Sigmoid colon (tissue), 6 donors: ENCODE measurements at regions not wholly inside any gene's neighbourhood (a gene's known extent, or its start where the extent isn't known, plus 50 kb on each side); places are given as distances from the start of the nearest gene placed in this dataset.

Source experiments
- DNase-seq: peaks from one replicate; pipeline ENCODE4 v3.0.0-alpha.2; 2019
- H3K27ac ChIP-seq, 4 donors: fragments of 200-600 bp; sonication (generic); one replicate each; pipeline ENCODE4 v1.5.1; 2016 to 2019; ENCODE audit warnings: mild to moderate bottlenecking in 1 of 4
- H3K27me3 ChIP-seq, 3 donors: fragments of 200-600 bp; sonication (generic); one replicate each; pipeline ENCODE4 v1.5.1; 2019; ENCODE audit warnings: mild to moderate bottlenecking in 1 of 3
- H3K36me3 ChIP-seq, 4 donors: fragments of 200-600 bp; sonication (generic); one replicate each; pipeline ENCODE4 v1.5.1; 2016 to 2019
- H3K4me1 ChIP-seq, 4 donors: fragments of 200-600 bp; sonication (generic); one replicate each; pipeline ENCODE4 v1.5.1; 2017 to 2019
- H3K4me3 ChIP-seq, 4 donors: fragments of 200-600 bp; sonication (generic); one replicate each; pipeline ENCODE4 v1.5.1; 2017 to 2019; ENCODE audit warnings: mild to moderate bottlenecking in 2 of 4, moderate library complexity in 1 of 4
- H3K9me3 ChIP-seq, 4 donors: fragments of 200-600 bp in 3 of 4; sonication (generic) in 3 of 4; one replicate each; pipeline versions ENCODE4 v1.5.1 to v1.6.1; 2013 to 2019
- EP300 ChIP-seq, 4 donors: sonication (generic); formaldehyde crosslinking; IDR thresholded peaks; one replicate each; pipeline ENCODE4 v1.6.1; 2017; ENCODE audit warnings: antibody characterized with exemption in 4 of 4
- POLR2A ChIP-seq, 2 donors: fragments of 450-650 bp; IDR thresholded peaks; one replicate each; pipeline ENCODE4 v1.6.1; 2016; ENCODE audit warnings: antibody characterized with exemption in 2 of 2, mild to moderate bottlenecking in 2 of 2, moderate library complexity in 2 of 2
- POLR2AphosphoS5 ChIP-seq, 4 donors: sonication (generic); formaldehyde crosslinking; IDR thresholded peaks; one replicate each; pipeline ENCODE4 v1.6.1; 2017; ENCODE audit warnings: antibody characterized with exemption in 4 of 4
- WGBS, 2 donors: extraction: QIAGEN DNeasy Blood & Tissue Kit; methylation state at CpG; one replicate each; pipeline ENCODE4 v1.1.7; 2013; 5-methylcytosine and 5-hydroxymethylcytosine counted together
- intact Hi-C: fragments of 100-400 bp; cut with DNase I; formaldehyde crosslinking; loops from one replicate; pipeline ENCODE4 v1.15.1; 2023
- TF ChIP-seq, protein P1 (sequence below), 4 experiments: fragments of 450-650 bp in 3 of 4; fragments of 200-600 bp in 1 of 4; IDR thresholded peaks; one replicate each; pipeline ENCODE4 v1.5.1; 2016 to 2019; ENCODE audit warnings: antibody characterized with exemption in 4 of 4, mild to moderate bottlenecking in 3 of 4, moderate library complexity in 2 of 4
- donor health status: healthy with polysubstance abuse.
- donor health status: healthy.

DNA sequence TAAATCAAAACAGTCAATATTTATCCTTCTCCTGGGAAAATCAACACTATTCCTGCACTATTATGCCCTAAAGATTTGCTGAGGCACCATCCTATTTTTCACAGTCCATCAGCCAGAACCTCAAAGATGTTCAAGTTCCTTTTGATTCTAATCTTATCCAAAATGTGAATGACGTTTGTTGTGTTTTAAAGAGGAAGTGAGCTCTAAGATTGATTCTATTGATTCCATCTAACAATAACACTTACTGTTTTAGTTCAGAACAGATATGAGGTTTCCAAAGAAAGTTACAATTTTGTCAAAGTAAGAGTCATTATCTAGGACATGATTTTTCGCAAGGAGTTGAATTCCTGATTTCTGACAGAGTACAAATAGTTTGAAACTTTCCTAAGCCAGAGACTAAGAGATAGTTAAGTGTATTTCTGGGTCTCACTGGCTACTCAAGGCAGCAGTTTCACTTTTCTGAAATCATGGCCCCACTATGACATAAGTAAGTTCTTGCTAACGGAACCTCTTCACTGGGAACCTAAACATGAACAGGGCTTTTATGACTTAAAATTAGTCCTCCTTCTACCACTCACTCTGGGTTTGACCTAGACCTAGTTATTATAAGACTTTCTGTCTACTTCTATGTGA is 84.7 kb downstream of the LHX9 start:
- WGBS, 2 donors, result 75 to 80% methylated on average over 3 of the region's 3 CpGs
- H3K9me3 ChIP-seq, result no peaks in the 10 kb centered on the region
- no peaks in the 10 kb centered on the region for H3K4me1 ChIP-seq
- TF ChIP-seq POLR2A (IDR thresholded peaks at IDR 0.05) (no peak), EP300 (IDR thresholded peaks at IDR 0.05) (no peak), POLR2AphosphoS5 (IDR thresholded peaks at IDR 0.05) (no peak)
- TF ChIP-seq, protein P1, sequence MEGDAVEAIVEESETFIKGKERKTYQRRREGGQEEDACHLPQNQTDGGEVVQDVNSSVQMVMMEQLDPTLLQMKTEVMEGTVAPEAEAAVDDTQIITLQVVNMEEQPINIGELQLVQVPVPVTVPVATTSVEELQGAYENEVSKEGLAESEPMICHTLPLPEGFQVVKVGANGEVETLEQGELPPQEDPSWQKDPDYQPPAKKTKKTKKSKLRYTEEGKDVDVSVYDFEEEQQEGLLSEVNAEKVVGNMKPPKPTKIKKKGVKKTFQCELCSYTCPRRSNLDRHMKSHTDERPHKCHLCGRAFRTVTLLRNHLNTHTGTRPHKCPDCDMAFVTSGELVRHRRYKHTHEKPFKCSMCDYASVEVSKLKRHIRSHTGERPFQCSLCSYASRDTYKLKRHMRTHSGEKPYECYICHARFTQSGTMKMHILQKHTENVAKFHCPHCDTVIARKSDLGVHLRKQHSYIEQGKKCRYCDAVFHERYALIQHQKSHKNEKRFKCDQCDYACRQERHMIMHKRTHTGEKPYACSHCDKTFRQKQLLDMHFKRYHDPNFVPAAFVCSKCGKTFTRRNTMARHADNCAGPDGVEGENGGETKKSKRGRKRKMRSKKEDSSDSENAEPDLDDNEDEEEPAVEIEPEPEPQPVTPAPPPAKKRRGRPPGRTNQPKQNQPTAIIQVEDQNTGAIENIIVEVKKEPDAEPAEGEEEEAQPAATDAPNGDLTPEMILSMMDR (IDR thresholded peaks at IDR 0.05), result no peak
- intact Hi-C loops, result no loop called here
- H3K36me3 ChIP-seq, result no peaks in the 10 kb centered on the region
- no peak overlapping the region for H3K4me3 ChIP-seq
- H3K27me3 ChIP-seq, result no peaks in the 10 kb centered on the region
- no peak for DNase-seq
- H3K27ac ChIP-seq, result no peak overlapping the region

DNA sequence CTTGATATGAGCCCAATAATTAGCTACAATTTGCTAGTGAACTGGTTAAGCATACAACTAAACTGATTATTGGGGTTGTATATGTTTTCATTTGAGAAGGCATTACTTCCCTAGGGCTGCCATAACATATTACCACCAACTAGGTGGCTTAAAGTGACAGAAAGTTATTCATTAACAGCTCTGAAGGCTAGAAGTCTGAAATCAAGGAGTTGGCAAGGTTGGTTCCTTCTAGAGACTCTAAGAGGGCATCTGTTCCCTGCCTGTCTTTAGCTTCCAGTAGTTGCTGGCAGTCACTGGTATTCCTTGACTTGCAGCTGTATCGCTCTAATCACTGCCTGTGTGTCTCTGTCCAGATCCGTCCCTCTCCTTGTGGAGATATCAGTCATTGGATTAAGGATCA is 86.3 kb downstream of the LHX9 start:
- DNase-seq, result no peak
- TF ChIP-seq POLR2A (IDR thresholded peaks at IDR 0.05) (no peak), POLR2AphosphoS5 (IDR thresholded peaks at IDR 0.05) (no peak), EP300 (IDR thresholded peaks at IDR 0.05) (no peak)
- TF ChIP-seq, protein P1 (IDR thresholded peaks at IDR 0.05), result no peak
- Histone ChIP-seq H3K4me3 (no peak overlapping the region), H3K9me3 (no peaks in the 10 kb centered on the region), H3K27me3 (no peaks in the 10 kb centered on the region), H3K36me3 (no peaks in the 10 kb centered on the region), H3K27ac (no peak overlapping the region), H3K4me1 (no peaks in the 10 kb centered on the region)
- intact Hi-C loops, result no loop called here
- 93 to 94% methylated on average over 2 of the region's 2 CpGs for WGBS, 2 donors

DNA sequence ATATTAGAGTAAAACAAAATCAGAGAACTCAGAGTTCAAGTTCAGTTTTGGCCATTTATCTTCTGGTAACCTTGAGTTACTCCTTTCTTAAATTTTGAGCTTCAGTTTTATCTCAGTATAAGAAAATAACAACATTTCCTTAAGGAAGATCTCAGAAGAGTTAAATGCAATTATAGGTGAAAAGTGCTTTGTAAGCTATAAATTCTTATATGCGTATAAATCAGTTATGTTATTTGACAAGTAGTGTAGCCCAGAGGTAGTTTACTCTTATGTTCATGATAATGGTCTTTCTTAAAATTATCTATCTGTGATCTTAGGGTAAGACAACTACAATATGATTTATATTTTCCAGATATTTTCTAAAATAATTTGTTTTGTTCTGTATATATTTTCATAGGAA is 89.8 kb downstream of the LHX9 start:
- no peaks in the 10 kb centered on the region for H3K4me1 ChIP-seq
- TF ChIP-seq, protein P1 (IDR thresholded peaks at IDR 0.05), result no peak
- TF ChIP-seq EP300 (IDR thresholded peaks at IDR 0.05), result no peak
- no peak for TF ChIP-seq POLR2AphosphoS5 (IDR thresholded peaks at IDR 0.05)
- TF ChIP-seq POLR2A (IDR thresholded peaks at IDR 0.05), result no peak
- intact Hi-C loops, result no loop called here
- peaks cover 0 to 5% (median 0%) of the 10 kb centered on the region in 4 donors for H3K9me3 ChIP-seq
- H3K27me3 ChIP-seq, result no peaks in the 10 kb centered on the region
- no peak for DNase-seq
- no peaks in the 10 kb centered on the region for H3K36me3 ChIP-seq
- H3K27ac ChIP-seq, result no peak overlapping the region
- H3K4me3 ChIP-seq, result no peak overlapping the region
- 91 to 93% methylated on average over 1 of the region's 1 CpG for WGBS, 2 donors

DNA sequence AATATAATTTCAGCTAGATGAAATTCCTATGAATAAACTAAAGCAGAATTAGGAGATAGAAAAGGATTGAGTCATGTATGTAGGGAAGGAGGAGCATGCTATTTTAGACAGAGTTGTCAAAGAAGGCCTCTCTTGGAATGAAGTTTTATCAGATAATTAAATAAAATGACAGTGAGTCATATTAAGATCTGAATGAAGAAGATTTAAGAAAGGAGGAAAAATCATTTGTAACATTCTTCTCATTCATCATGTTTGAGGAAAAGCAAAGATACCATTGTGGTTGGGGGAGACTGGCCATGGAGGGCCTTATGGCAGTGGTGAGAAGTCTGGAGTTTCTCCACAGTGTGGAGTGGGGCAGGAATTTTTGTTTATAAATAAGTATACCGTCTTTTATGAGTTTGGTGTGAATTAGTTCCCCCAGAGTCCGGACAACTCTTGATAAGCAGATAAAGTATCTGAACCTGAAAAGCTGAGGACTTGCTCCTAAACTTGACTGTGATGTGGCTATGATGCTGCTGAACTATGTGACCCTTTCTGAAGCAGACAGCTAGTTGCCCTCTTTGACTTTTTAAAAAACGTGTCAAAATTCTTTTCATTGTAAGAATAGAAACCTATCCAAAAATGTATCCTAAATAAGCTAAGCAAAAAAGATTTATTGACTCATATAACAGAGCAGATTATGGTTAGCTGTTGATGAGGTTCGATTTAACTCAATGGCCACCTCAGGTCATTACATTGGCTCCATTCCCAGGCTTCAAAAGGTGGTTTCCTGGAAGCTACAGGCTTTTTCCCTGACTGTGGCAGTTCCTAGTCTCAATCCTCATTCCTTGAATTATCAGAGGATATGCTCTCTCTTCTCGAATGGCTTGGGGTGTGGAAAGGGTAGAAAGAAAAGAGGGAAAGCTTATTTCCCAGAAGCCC is 90.8 kb downstream of the LHX9 start:
- Histone ChIP-seq H3K36me3 (no peaks in the 10 kb centered on the region), H3K4me1 (no peaks in the 10 kb centered on the region), H3K9me3 (peaks cover 0 to 5% (median 0%) of the 10 kb centered on the region in 4 donors), H3K27me3 (no peaks in the 10 kb centered on the region), H3K4me3 (no peak overlapping the region), H3K27ac (no peak overlapping the region)
- intact Hi-C loops, result no loop called here
- TF ChIP-seq, protein P1 (IDR thresholded peaks at IDR 0.05), result no peak
- TF ChIP-seq POLR2A (IDR thresholded peaks at IDR 0.05), result no peak
- no peak for TF ChIP-seq POLR2AphosphoS5 (IDR thresholded peaks at IDR 0.05)
- no peak for TF ChIP-seq EP300 (IDR thresholded peaks at IDR 0.05)
- DNase-seq, result no peak
- 48 to 72% methylated on average over 5 of the region's 5 CpGs for WGBS, 2 donors
